ENCODE measurements at regions not wholly inside any gene's neighbourhood (a gene's known extent, or its start where the extent isn't known, plus 50 kb on each side); places are given as distances from the start of the nearest gene placed in this dataset.

DNA sequence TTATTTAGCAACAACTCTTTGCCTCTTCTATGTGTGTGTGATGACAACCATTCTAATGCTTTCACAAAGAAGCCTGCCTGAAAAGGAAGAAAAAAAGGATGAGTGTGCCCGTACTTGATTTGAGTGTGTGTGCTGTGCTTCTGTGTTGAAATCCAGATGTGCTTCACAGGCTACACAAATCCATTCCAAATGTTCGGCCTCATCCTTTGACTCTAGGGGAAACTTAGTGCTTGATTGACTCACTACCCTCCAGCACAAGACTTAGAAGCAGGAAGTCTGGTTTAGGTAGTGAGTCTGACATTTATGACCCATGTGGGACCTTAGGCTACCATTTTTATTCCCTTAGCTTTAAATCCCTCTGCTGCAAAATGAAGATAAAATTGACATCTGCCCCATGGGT, 108.8 kb upstream of the PLAAT1 start:
- no peak overlapping the region for H3K4me2 ChIP-seq (ENCODE audit: insufficient read depth, low read length)
- no peaks in the 10 kb centered on the region for H4K20me1 ChIP-seq (ENCODE audit: insufficient read depth, low read length)
- no peak for DNase-seq (ENCODE audit: insufficient read length, low spot score, missing footprints)
- no peak for TF ChIP-seq CTCF (IDR thresholded peaks at IDR 0.05; ENCODE audit: extremely low read depth, low read depth, low read length)
- H3K4me3 ChIP-seq (ENCODE audit: insufficient read depth, low read length) = no peak overlapping the region
- no peaks in the 10 kb centered on the region for H3K27me3 ChIP-seq (ENCODE audit: insufficient read depth, low read length)
- H2AFZ ChIP-seq (ENCODE audit: low read length) = no peak overlapping the region
- H3K4me1 ChIP-seq (ENCODE audit: insufficient read depth, low read length) = no peaks in the 10 kb centered on the region
- no peaks in the 10 kb centered on the region for H3K36me3 ChIP-seq (ENCODE audit: insufficient read depth, low read length)
- H3K9me3 ChIP-seq (ENCODE audit: low read depth, low read length) = no peaks in the 10 kb centered on the region
- no peaks in the 10 kb centered on the region for H3K79me2 ChIP-seq (ENCODE audit: insufficient read depth, low read length)
- H3K27ac ChIP-seq (ENCODE audit: low read depth, low read length) = no peak overlapping the region

DNA sequence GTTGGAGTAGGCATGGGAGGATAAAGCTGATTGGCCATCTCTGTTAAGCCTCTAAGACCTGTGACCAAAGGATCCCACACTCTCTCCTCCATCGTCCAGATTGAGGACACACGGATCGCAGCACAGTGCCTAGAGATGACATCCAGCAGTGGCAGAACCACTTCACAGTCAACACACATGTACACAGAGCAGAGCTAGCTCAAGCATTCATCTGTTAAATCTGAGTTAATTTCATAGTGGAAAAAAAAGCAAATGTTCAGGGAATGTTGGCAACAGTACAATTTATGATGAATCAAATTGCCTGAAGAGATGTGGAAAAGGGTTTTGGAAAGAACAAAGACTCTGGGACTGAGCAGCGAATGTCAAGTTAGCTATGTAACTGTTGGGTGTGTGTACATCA, 108.1 kb upstream of the PLAAT1 start:
- Histone ChIP-seq H3K4me2 (ENCODE audit: insufficient read depth, low read length) (no peak overlapping the region), H4K20me1 (ENCODE audit: insufficient read depth, low read length) (no peaks in the 10 kb centered on the region), H3K4me3 (ENCODE audit: insufficient read depth, low read length) (no peak overlapping the region), H3K4me1 (ENCODE audit: insufficient read depth, low read length) (no peaks in the 10 kb centered on the region), H3K27me3 (ENCODE audit: insufficient read depth, low read length) (no peaks in the 10 kb centered on the region), H3K27ac (ENCODE audit: low read depth, low read length) (no peak overlapping the region), H2AFZ (ENCODE audit: low read length) (no peak overlapping the region), H3K79me2 (ENCODE audit: insufficient read depth, low read length) (no peaks in the 10 kb centered on the region), H3K9me3 (ENCODE audit: low read depth, low read length) (no peaks in the 10 kb centered on the region), H3K36me3 (ENCODE audit: insufficient read depth, low read length) (no peaks in the 10 kb centered on the region)
- DNase-seq (ENCODE audit: insufficient read length, low spot score, missing footprints) = no peak
- TF ChIP-seq CTCF (IDR thresholded peaks at IDR 0.05; ENCODE audit: extremely low read depth, low read depth, low read length) = no peak

- peak; percentile 78 for DNase-seq (ENCODE audit: insufficient read length, low spot score, missing footprints)
- Histone ChIP-seq H4K20me1 (ENCODE audit: insufficient read depth, low read length) (no peaks in the 10 kb centered on the region), H3K9me3 (ENCODE audit: low read depth, low read length) (no peaks in the 10 kb centered on the region), H3K79me2 (ENCODE audit: insufficient read depth, low read length) (no peaks in the 10 kb centered on the region), H3K27me3 (ENCODE audit: insufficient read depth, low read length) (no peaks in the 10 kb centered on the region), H3K4me2 (ENCODE audit: insufficient read depth, low read length) (no peak overlapping the region), H3K4me1 (ENCODE audit: insufficient read depth, low read length) (no peaks in the 10 kb centered on the region), H3K27ac (ENCODE audit: low read depth, low read length) (no peak overlapping the region), H2AFZ (ENCODE audit: low read length) (no peak overlapping the region), H3K36me3 (ENCODE audit: insufficient read depth, low read length) (no peaks in the 10 kb centered on the region), H3K4me3 (ENCODE audit: insufficient read depth, low read length) (no peak overlapping the region)
- no peak for TF ChIP-seq CTCF (IDR thresholded peaks at IDR 0.05; ENCODE audit: extremely low read depth, low read depth, low read length)
Observed at GRCh38 chr3:193134856-193135255, 106.2 kb upstream of the PLAAT1 start.

- Histone ChIP-seq H2AFZ (ENCODE audit: low read length) (no peak overlapping the region), H3K27me3 (ENCODE audit: insufficient read depth, low read length) (no peaks in the 10 kb centered on the region), H3K4me1 (ENCODE audit: insufficient read depth, low read length) (no peaks in the 10 kb centered on the region), H3K79me2 (ENCODE audit: insufficient read depth, low read length) (no peaks in the 10 kb centered on the region), H4K20me1 (ENCODE audit: insufficient read depth, low read length) (no peaks in the 10 kb centered on the region), H3K4me3 (ENCODE audit: insufficient read depth, low read length) (no peak overlapping the region), H3K9me3 (ENCODE audit: low read depth, low read length) (no peaks in the 10 kb centered on the region), H3K36me3 (ENCODE audit: insufficient read depth, low read length) (no peaks in the 10 kb centered on the region), H3K4me2 (ENCODE audit: insufficient read depth, low read length) (no peak overlapping the region), H3K27ac (ENCODE audit: low read depth, low read length) (no peak overlapping the region)
- TF ChIP-seq CTCF (IDR thresholded peaks at IDR 0.05; ENCODE audit: extremely low read depth, low read depth, low read length) = no peak
- DNase-seq (ENCODE audit: insufficient read length, low spot score, missing footprints) = no peak
Observed at GRCh38 chr3:193140381-193140780, 100.6 kb upstream of the PLAAT1 start.

All from osteoblast (primary cell).